ENCODE measurements at regions not wholly inside any gene's neighbourhood (a gene's known extent, or its start where the extent isn't known, plus 50 kb on each side); places are given as distances from the start of the nearest gene placed in this dataset.
A peak's percentile ranks its signal among the peaks of the same experiment; 100 is the strongest.

GRCh38 chr2:56132138-56132537 is 51.7 kb upstream of the CCDC85A start:
- TF ChIP-seq CTCF (IDR thresholded peaks at IDR 0.05) (peak in 5 of 6 experiments; percentile 6 to 40 (median 28)), POLR2A (IDR thresholded peaks at IDR 0.05) (no peak)

All from Peyer's patch (tissue), 4 donors.